Body of pancreas (tissue), 4 donors: ENCODE measurements at regions not wholly inside any gene's neighbourhood (a gene's known extent, or its start where the extent isn't known, plus 50 kb on each side); places are given as distances from the start of the nearest gene placed in this dataset.

Experiments used
- POLR2A ChIP-seq, 3 donors: fragments of 450-650 bp; IDR thresholded peaks; one replicate each; pipeline ENCODE4 v1.6.1; 2016; ENCODE audit warnings: antibody characterized with exemption in 3 of 3, mild to moderate bottlenecking in 2 of 3
- TF ChIP-seq, protein P1 (sequence below), 7 experiments: fragments of 450-650 bp in 4 of 7; fragments of 200-600 bp in 3 of 7; sonication (generic) in 3 of 7; IDR thresholded peaks; one replicate each; pipeline ENCODE4 v1.5.1; 2016 to 2019; ENCODE audit warnings: antibody characterized with exemption in 7 of 7

DNA sequence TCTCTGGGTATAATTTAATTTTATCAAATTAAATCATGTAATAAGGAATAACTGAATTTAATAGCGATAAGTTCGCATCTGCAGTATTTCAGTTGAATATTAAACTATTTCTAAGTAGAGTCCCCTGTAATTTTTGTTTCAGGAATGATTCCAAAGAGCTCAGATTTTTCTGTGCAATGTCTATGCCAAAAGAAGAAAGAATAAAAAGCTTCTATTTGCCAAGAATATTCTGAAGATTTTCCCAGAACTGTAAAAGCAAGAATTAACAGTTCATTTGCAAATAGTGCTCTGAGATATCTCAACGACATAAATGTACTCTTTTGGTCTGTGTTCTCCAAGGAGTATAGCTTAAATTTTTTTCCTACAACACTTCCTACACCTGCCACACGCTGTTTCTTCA, 1242.8 kb upstream of the DIAPH2 start:
- TF ChIP-seq, protein P1, sequence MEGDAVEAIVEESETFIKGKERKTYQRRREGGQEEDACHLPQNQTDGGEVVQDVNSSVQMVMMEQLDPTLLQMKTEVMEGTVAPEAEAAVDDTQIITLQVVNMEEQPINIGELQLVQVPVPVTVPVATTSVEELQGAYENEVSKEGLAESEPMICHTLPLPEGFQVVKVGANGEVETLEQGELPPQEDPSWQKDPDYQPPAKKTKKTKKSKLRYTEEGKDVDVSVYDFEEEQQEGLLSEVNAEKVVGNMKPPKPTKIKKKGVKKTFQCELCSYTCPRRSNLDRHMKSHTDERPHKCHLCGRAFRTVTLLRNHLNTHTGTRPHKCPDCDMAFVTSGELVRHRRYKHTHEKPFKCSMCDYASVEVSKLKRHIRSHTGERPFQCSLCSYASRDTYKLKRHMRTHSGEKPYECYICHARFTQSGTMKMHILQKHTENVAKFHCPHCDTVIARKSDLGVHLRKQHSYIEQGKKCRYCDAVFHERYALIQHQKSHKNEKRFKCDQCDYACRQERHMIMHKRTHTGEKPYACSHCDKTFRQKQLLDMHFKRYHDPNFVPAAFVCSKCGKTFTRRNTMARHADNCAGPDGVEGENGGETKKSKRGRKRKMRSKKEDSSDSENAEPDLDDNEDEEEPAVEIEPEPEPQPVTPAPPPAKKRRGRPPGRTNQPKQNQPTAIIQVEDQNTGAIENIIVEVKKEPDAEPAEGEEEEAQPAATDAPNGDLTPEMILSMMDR (IDR thresholded peaks at IDR 0.05) = no peak
- no peak for TF ChIP-seq POLR2A (IDR thresholded peaks at IDR 0.05)
